Endothelial cell of umbilical vein (primary cell): ENCODE measurements at regions not wholly inside any gene's neighbourhood (a gene's known extent, or its start where the extent isn't known, plus 50 kb on each side); places are given as distances from the start of the nearest gene placed in this dataset.

Experiments
- CTCF ChIP-seq, 2 donors: IDR thresholded peaks; 1 replicate in 1 of 2; 2 replicates in 1 of 2; pipeline ENCODE4 v1.5.1; 2011; ENCODE audit warnings: low read length in 2 of 2, mild to moderate bottlenecking in 2 of 2, moderate library complexity in 2 of 2, control low read depth in 1 of 2, inconsistent platforms in 1 of 2, low read depth in 1 of 2; ENCODE audit not compliant: insufficient read depth in 1 of 2; ENCODE audit errors: extremely low read depth in 1 of 2
- EZH2 ChIP-seq: IDR thresholded peaks from 2 replicates; pipeline ENCODE4 v1.6.1; 2012; ENCODE audit warnings: borderline replicate concordance, low read depth, mild to moderate bottlenecking, moderate library complexity, low read length, inconsistent platforms; ENCODE audit not compliant: severe bottlenecking
- MAX ChIP-seq: IDR thresholded peaks from 2 replicates; pipeline ENCODE4 v1.6.1; 2011; ENCODE audit not compliant: insufficient read depth, insufficient read length
- POLR2A ChIP-seq: IDR thresholded peaks from 2 replicates; pipeline ENCODE4 v1.6.1; 2012; ENCODE audit warnings: low read depth, mild to moderate bottlenecking, control low read depth, low read length

DNA sequence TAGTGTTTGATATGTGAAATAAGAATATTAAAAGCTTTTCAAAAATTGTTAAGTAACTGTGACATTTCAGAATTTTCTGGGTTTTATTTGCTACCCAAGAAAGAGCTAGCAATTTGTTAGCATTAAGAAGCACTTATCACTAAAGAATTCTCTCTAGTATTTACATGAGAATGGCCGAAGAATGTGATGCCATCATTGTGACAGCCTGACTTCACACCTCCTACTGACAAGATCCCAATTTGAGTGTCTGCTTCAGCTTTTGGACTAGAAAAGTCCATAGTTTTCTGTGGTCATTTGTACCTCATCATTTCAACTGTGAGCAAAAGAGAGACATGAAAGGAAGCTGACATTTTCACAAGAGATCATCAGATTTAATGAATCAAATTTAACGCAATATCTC lies 548.1 kb upstream of the AGTR1 start:
- no peak for TF ChIP-seq CTCF (IDR thresholded peaks at IDR 0.05; ENCODE audit: extremely low read depth in 1 of 2, insufficient read depth in 1 of 2, low read depth in 1 of 2, low read length in 2 of 2)
- TF ChIP-seq POLR2A, result no peak
- no peak for TF ChIP-seq MAX
- TF ChIP-seq EZH2, result no peak
